NB4 (cell line): ENCODE measurements at regions not wholly inside any gene's neighbourhood (a gene's known extent, or its start where the extent isn't known, plus 50 kb on each side); places are given as distances from the start of the nearest gene placed in this dataset.

Source experiments
- DNase-seq: peaks from one replicate; pipeline ENCODE4 v3.0.0; 2010; ENCODE audit warnings: low read depth
- H3K4me3 ChIP-seq: one replicate; pipeline ENCODE4 v1.5.1; 2011; ENCODE audit warnings: mild to moderate bottlenecking, low read depth, low read length, moderate library complexity
- MYC ChIP-seq: IDR thresholded peaks from 2 replicates; pipeline ENCODE4 v1.6.1; 2011; ENCODE audit warnings: low read depth, low read length
- POLR2A ChIP-seq: IDR thresholded peaks from 2 replicates; pipeline ENCODE4 v1.6.1; 2011; ENCODE audit warnings: mild to moderate bottlenecking; ENCODE audit not compliant: insufficient read length; ENCODE audit errors: extremely low read depth
- TF ChIP-seq, protein P1 (sequence below): IDR thresholded peaks from one replicate; pipeline ENCODE4 v1.5.1; 2012; ENCODE audit warnings: low read depth, low read length
- TF ChIP-seq, protein P2 (sequence below): IDR thresholded peaks from 2 replicates; pipeline ENCODE4 v1.6.1; 2011; ENCODE audit warnings: low read depth, low read length

DNA sequence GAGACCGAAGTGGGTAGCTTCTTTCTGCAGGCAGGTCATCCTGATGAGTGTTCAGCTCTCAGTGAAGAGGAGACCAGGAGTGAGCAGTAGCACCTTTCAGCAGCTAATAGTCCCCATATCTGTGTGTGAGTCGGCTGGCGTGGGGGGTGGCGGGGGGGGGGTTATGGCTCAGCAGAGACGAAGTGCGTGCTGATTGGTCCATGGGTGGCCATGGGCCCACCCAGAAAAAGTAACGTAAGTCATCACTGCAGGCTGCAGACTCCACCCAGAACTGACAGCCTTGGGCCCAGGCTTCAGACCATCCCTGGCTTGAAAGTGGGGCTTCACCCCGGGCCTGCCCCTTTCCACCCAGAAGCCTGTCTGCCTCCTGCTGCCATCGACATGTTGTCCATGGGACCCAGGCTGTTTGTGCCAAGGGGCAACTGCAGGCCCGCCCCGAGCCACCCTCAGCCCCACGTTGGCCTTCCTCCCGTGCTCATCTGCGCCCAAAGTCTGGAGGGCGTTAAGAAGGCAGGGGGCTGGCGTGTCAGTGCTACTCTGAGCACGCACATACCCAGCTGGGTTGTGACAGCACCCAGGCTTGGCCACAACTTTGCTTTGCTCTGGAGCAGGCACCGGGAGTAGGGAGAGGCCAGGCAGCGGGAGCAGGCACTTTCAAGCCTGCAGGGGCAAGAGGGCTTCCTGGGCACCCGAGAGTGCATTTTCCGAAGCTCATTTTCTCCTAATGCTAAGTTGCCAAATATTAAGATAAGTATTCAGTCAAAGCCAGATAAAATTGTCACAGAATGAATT, 511.7 kb upstream of the CDIN1 start:
- no peak for DNase-seq
- no peak overlapping the region for H3K4me3 ChIP-seq
- TF ChIP-seq, protein P1, sequence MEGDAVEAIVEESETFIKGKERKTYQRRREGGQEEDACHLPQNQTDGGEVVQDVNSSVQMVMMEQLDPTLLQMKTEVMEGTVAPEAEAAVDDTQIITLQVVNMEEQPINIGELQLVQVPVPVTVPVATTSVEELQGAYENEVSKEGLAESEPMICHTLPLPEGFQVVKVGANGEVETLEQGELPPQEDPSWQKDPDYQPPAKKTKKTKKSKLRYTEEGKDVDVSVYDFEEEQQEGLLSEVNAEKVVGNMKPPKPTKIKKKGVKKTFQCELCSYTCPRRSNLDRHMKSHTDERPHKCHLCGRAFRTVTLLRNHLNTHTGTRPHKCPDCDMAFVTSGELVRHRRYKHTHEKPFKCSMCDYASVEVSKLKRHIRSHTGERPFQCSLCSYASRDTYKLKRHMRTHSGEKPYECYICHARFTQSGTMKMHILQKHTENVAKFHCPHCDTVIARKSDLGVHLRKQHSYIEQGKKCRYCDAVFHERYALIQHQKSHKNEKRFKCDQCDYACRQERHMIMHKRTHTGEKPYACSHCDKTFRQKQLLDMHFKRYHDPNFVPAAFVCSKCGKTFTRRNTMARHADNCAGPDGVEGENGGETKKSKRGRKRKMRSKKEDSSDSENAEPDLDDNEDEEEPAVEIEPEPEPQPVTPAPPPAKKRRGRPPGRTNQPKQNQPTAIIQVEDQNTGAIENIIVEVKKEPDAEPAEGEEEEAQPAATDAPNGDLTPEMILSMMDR: no peak
- TF ChIP-seq, protein P2, sequence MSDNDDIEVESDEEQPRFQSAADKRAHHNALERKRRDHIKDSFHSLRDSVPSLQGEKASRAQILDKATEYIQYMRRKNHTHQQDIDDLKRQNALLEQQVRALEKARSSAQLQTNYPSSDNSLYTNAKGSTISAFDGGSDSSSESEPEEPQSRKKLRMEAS: no peak
- TF ChIP-seq POLR2A: no peak
- no peak for TF ChIP-seq MYC

DNA sequence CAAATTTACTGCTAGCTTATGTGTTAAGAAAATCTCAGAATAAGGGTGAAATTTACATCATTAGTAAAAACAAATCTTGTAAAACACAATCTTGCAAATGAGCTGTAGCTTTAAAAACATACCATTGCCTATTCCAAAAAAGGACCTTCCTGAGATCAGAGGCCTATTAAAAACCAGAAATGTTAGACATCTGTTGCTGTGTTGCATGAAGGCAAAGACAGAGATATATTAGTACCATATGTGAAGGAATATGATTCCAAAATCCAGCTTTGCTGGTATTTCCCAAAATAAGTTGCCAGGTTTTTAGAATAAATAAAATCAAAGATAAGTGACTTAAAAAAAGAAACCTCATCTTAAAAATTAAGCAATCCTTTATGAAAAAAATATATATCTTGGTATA, 504.1 kb upstream of the CDIN1 start:
- no peak overlapping the region for H3K4me3 ChIP-seq
- DNase-seq: no peak
- TF ChIP-seq MYC (no peak), POLR2A (no peak)
- TF ChIP-seq, protein P2: no peak

DNA sequence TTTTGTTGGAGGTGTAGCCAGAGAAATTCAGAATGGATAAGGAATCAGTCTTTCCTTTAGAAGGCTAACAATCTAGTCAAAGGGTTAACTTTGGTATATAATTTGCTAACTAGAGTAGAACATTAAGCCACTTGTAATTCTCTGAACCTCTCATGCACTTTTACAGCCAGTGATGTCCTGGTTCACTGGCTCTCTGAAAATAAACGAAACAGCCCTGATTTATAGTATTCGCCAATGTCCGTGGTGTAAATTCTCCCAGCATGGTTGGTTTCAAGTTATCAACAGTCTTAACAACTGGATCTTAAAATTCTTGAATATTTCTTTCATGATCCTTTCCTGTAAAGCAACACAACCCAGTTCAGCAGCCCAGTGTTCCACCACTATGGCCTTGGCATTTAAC, 500.4 kb upstream of the CDIN1 start:
- H3K4me3 ChIP-seq: no peak overlapping the region
- TF ChIP-seq, protein P1: no peak
- TF ChIP-seq MYC (no peak), POLR2A (no peak)
- TF ChIP-seq, protein P2: no peak
- DNase-seq: no peak

DNA sequence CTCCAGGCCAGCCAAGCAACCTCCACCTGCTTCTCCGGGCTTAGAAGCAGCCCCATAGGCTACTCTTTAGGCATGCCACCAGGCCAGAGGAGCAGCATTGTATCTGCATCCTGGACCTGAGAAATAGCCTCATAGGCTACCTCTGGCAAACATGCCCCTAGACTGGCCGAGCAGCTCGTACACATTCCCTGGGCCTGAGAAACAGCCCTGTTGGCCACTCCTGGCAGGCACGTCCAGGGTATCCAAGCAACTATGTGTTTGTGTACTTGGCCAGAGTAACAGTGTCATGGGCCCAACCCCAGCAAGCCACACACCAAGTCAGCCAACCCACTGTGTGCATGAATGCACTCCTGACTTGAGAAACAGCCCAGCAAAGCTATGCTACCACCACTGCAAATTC, 498.7 kb upstream of the CDIN1 start:
- no peak for DNase-seq
- H3K4me3 ChIP-seq: no peak overlapping the region
- TF ChIP-seq, protein P2: no peak
- TF ChIP-seq POLR2A (no peak), MYC (no peak)
- TF ChIP-seq, protein P1: no peak

DNA sequence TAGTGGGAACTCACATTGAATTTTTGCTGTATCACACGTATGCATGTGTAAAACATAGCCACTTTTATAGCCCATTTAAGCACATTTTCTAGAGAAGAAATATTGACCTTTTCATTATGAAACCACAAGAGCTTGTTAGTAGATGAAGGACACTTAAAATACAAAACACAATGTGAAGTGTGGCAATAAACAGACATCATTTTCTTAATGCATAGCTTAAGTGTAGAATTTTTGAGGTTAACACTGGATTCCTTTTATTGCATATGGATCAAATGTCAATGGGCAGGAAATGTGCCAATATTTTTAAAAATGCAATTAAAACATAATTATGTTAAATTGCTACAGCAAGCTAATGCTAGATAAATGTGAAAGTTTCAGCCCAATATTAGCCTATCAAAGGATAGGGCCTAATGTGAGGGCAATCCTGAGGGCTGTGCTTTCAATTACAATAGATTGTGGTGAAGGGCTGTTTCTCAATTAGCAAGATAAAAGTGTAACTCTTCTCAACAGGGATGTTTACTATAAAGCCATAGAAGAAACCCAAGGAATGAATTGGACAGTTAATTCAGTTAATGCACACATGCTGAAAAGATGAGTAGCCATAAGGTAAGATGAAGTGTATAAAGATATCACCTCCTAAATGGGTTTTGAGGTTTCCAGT, 489.0 kb upstream of the CDIN1 start:
- no peak for TF ChIP-seq MYC
- TF ChIP-seq, protein P1: no peak
- TF ChIP-seq, protein P2: no peak
- no peak for TF ChIP-seq POLR2A
- H3K4me3 ChIP-seq: no peak overlapping the region
- no peak for DNase-seq

DNA sequence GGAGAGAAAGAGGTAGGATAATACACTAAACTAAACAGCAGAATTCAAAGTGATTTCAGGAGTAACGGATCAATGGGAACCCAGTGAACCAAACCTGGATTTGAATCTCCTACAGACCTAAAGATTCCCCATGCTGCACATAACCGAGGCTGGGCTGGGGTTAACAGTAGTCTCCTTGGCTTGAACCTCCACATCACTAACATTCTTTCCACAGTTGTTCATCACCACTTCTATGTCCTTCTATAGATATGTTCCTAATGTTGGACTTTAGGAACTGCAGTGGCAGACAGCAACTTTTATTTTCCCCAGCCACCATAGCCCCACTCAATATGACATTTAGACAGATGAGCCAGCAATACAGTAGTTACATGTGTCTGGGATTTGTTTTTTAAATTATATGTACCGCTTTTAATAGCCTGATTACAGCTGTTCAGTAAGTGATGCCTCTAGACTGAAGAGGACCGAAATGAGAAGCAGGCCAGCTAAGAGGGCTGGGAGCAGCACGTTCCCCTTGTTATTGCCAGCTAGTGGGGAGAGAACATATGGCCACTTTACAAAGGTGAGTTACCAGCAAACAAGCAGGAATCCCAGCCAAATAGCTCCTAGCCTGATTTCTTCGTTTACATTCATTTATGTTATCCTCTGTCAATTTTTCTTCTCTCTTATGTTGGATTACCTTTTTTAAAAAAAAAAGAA, 472.6 kb upstream of the CDIN1 start:
- no peak overlapping the region for H3K4me3 ChIP-seq
- TF ChIP-seq, protein P1: no peak
- TF ChIP-seq POLR2A (no peak), MYC (no peak)
- TF ChIP-seq, protein P2: no peak
- no peak for DNase-seq
